ENCODE measurements at regions not wholly inside any gene's neighbourhood (a gene's known extent, or its start where the extent isn't known, plus 50 kb on each side); places are given as distances from the start of the nearest gene placed in this dataset.

DNA sequence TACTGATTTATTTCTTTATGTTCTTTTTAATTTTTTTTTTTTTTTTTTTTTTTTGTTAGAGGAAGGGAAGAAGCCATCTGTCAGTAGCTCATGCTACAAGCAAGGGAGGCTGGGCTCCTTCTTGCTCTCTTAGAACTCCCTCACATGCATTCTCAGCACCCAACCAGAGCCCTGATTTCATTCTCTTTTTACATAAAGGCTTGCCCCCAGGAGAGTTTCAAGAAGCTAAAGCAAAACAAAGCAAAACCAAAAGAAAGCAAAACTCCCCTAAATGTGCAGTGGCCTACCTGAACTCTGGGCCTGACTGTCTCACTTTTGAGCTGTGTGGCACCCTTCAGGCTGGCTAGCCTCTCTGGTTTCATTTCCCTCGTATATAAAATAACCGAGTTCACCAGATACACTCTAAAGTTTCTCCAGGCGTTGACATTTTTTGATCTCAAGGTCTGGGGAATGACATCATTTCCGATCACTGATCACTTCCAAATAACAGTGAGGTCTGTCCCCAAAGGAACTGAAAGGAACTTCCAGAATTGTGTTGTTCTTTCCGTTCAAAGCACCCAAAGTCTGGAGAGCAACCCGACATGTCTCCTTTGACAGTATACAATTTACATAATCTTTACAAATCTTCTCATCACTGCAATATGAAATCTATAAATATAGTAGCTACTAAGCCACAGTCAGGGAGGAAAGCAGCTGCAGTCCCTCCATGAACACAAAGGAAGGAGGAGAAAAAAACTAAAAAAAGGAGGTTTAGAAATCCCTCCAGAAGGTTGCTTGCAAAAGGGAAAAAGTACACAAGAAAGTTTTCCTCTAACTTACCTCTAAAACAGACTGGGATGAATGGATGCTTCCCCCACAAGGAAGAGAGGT is 145.6 kb upstream of the NCK2 start:
- Histone ChIP-seq H3K36me3 (replicated peaks; ENCODE audit: control insufficient read depth, insufficient read depth, low read length) (no peaks in the 10 kb centered on the region), H3K4me3 (ENCODE audit: insufficient read depth, low read depth, low read length) (no peak overlapping the region), H3K27me3 (ENCODE audit: control insufficient read depth, insufficient read depth, low read length) (no peaks in the 10 kb centered on the region)
- DNase-seq: no peak

DNA sequence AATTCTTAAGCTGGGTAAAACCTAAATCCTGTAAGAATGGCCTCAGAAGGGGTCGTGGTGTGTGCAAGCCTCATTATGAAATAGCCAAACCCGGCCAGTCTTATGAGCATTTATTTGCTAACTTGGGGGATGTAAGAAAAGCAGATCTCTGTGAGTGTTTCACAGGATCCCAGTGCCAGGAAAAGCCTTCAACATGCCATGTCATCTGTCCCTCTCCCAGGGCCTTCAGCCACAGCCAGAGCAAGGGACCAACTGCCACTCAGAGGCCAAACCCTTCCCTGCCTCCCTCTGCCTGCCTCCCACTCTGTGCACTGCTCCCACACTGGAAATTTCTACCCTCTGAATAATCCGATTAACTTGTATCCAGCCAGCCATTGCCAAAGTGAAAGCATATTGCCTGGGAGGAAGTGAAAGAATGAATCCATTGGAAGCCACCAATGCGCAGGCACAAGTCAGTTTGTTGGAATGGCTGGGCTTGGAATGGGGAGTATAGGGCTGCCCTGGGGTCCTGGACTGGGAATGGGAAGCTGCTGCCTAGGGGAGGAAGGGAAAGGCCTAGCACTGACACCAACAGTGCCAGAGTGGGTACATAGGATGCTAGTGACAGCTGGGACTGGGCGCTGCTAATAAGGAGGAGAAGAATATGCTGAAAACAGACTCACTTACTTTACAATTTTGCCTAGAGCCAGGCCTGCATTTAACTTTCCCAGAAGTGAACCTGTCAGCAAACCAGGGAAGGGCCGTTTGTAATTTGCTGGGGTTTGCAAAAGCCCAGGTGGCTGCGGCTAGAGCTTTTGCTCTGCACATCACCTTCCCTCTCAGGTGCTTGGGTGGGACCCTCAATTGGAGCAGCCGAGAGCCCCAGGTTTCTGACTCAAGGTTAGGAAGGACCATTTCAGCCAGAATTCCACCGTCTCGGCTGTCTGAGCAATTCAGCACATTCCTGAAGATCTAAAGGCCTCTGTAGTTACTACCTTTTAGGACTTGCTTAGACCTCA is 146.6 kb upstream of the NCK2 start:
- no peak for DNase-seq
- Histone ChIP-seq H3K4me3 (ENCODE audit: insufficient read depth, low read depth, low read length) (no peak overlapping the region), H3K36me3 (replicated peaks; ENCODE audit: control insufficient read depth, insufficient read depth, low read length) (no peaks in the 10 kb centered on the region), H3K27me3 (ENCODE audit: control insufficient read depth, insufficient read depth, low read length) (no peaks in the 10 kb centered on the region)

DNA sequence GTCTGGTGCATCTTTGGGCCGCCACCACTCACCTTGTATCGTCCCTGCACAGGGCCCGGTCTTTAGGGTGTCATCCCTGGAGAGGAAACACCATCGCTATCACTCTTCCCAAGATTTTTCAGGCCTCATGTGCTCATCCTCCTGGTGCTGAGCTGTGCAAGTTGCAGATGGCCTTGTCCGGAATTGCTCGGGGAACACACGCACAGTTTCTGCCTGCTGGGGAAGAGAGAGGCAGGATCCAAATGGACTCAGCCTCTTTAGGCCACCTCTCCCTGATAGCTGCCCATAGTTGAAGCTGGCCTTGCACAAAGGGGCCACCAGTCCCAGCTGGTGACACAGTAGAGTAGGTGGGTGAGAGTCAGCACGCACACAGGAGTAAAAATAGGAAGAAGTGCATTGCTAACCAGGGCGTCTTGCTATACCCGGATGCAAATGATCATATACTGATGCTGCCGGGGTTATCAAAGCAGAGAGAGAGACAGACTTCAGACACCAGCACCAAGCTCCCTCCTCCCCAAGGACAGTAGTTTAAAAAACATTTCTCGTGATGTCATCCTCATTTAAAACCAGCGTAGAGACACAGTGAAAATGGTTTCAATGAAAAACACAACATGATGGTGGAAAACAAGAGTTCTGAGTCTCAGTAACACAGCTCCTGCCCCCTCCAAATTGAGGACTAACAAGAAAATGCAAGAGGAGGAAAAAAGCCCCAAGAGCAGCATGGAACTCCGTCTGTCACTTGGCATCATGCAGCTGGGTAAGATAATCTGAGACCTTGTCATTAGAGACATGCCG is 147.5 kb upstream of the NCK2 start:
- no peaks in the 10 kb centered on the region for H3K36me3 ChIP-seq (replicated peaks; ENCODE audit: control insufficient read depth, insufficient read depth, low read length)
- H3K27me3 ChIP-seq (ENCODE audit: control insufficient read depth, insufficient read depth, low read length): no peaks in the 10 kb centered on the region
- no peak for DNase-seq
- H3K4me3 ChIP-seq (ENCODE audit: insufficient read depth, low read depth, low read length): no peak overlapping the region

DNA sequence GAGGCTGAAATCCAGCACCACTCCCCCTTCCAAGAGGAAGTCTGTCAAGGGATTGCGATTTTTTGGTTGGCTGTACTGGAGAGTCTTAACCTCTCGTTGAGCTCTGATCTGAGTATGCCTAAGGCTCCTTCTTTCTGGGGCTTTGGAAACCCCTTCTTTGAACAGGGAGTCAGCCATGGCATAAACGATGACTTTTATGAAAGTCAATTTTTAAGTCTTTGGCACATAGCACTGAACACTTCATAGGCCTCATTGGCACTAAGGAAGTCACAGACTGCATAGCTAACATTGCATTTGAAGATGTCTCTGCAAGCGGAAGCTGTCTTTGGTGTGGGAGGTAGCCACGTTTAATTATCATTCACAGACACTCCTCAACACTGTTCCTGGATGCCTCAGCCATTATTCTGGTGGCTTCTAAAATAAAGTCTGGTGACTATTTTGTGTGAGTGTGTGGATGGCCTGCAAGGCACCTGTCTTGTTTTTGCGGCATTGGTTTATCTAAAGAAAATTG is 148.2 kb upstream of the NCK2 start:
- H3K27me3 ChIP-seq (ENCODE audit: control insufficient read depth, insufficient read depth, low read length): no peaks in the 10 kb centered on the region
- no peak overlapping the region for H3K4me3 ChIP-seq (ENCODE audit: insufficient read depth, low read depth, low read length)
- no peak for DNase-seq
- no peaks in the 10 kb centered on the region for H3K36me3 ChIP-seq (replicated peaks; ENCODE audit: control insufficient read depth, insufficient read depth, low read length)

DNA sequence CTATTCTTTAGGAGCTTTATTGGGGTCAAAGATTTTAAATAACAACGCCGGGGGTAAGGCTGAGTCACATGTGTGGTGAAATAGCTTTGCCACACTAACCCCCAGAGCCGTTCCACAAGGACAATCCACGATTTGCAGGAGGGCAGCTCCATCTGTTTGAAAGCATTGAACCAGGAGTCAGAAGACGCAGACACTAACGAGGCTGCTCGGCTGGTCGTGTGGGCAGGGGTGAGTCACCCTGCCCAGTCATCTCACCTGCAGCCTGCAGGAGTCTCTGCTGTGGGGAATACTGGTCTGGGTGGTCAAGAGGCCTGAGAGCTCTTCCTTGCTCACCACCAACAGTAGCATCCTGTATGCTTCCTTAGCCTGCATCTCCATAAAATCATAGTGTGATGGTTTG is 149.2 kb upstream of the NCK2 start:
- Histone ChIP-seq H3K36me3 (replicated peaks; ENCODE audit: control insufficient read depth, insufficient read depth, low read length) (no peaks in the 10 kb centered on the region), H3K27me3 (ENCODE audit: control insufficient read depth, insufficient read depth, low read length) (no peaks in the 10 kb centered on the region), H3K4me3 (ENCODE audit: insufficient read depth, low read depth, low read length) (no peak overlapping the region)
- DNase-seq: no peak

DNA sequence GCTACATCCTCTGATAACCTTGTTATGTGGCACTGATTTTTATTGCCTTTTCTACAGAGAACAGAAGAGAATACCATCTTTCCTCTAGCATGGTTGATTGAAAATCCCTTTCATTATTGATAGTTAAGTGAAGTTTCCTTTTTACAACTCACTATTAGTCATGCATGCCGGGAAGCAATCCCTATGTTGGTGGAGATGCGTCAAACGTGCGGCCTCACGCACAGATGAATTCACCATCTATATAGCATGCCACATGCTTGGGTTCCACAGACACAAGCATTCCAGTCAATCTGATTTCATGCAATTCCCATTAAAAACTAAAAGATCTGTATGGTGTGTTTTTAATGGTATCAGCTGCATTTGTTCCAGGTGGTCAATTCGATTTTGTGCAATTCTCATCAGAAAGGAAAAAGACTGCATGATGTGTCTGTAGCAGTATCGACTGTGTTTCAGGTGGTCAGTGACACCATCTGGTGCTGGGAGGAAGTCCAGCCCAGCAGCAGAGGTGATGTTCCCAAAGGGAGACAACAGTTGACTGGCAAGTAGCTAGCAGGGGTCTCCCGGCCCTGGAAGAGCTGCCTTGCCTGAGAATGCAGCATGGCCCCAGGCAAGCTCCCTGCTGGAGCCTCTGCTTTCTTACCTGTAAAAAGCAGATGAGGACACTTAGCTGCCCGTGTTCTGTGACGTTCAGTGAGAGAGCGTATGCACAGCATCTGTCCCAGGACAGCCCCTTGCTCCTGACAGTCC is 151.3 kb upstream of the NCK2 start:
- no peak for DNase-seq
- Histone ChIP-seq H3K4me3 (ENCODE audit: insufficient read depth, low read depth, low read length) (no peak overlapping the region), H3K27me3 (ENCODE audit: control insufficient read depth, insufficient read depth, low read length) (no peaks in the 10 kb centered on the region), H3K36me3 (replicated peaks; ENCODE audit: control insufficient read depth, insufficient read depth, low read length) (no peaks in the 10 kb centered on the region)

DNA sequence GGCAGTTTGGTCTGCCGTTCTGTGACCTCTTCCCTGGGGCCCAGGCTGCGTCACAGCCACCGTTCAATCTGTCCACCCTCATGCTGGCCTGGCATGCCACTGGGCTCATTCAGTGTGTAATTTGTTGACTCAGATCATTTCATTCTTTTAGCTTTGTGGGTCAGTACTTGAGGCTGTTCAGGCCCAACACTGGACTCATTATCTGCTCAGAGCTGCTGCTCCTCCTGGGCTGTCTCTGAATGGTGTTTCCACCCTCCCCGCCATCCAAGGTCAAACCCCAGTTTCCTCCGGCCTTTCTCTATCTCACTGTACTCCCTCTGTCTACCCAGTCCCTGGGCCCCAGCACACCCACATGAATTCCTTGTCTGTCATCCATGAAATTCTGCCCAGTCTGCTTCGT is 152.4 kb upstream of the NCK2 start:
- Histone ChIP-seq H3K4me3 (ENCODE audit: insufficient read depth, low read depth, low read length) (no peak overlapping the region), H3K27me3 (ENCODE audit: control insufficient read depth, insufficient read depth, low read length) (no peaks in the 10 kb centered on the region), H3K36me3 (replicated peaks; ENCODE audit: control insufficient read depth, insufficient read depth, low read length) (no peaks in the 10 kb centered on the region)
- DNase-seq: no peak

DNA sequence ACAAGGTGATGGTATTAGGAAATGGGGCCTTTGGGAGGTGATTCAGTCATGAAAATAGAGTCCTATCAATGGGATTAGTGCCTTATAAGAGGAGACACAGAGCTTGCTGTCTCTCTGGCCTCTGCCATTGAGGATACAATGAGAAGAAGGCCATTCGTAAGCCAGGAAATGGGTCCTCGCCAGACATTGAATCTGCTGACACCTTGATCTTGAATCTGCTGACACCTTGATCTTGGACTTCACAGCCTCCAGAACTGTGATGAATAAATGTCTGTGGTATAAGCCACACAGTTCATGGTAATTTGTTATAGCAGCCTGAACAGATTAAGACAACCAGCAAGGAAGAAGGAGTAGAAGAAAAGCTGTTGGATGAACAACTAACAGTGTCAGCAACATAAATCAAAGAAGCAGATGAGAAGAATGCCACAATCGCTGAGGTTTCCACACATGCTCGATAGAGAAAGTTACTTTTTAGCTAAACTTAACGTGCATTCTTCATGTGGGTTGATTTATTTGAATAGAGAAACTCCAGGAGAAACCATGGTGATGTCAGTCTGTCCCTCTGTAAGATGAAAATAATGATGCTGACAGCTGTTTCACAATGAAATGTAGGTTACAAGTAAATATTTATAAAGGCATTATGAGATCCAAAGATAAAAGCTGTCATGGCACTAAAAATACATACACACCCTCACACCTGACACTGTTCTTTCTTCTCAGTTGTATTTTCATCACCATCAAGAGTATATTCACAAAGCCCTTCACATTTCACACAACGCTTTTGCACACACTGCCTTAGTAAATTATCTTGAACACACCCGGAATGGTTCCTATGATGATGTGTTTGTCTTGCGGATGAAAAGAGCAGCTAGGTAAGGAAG is 153.7 kb upstream of the NCK2 start:
- Histone ChIP-seq H3K36me3 (replicated peaks; ENCODE audit: control insufficient read depth, insufficient read depth, low read length) (no peaks in the 10 kb centered on the region), H3K27me3 (ENCODE audit: control insufficient read depth, insufficient read depth, low read length) (no peaks in the 10 kb centered on the region), H3K4me3 (ENCODE audit: insufficient read depth, low read depth, low read length) (no peak overlapping the region)
- DNase-seq: no peak

DNA sequence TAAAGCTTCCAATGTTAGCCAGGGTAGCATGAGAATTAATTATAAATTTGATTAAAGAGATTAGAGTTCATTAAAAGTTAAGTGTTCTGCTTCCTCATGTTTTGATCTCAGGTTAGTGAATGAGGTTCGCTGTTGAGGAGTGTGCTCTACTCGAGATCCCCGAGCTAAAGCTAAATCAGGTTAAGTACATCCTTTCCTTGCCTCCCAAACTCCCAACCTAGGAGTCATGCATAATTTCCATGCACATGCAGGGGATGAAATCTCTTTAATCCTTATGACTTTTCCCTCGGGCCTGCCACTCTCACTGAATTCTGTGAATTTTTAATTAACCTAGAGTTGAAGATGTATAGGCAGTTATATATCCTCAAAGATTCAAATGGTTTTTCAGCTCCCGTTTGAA is 156.1 kb upstream of the NCK2 start:
- no peaks in the 10 kb centered on the region for H3K36me3 ChIP-seq (replicated peaks; ENCODE audit: control insufficient read depth, insufficient read depth, low read length)
- no peak overlapping the region for H3K4me3 ChIP-seq (ENCODE audit: insufficient read depth, low read depth, low read length)
- DNase-seq: no peak
- H3K27me3 ChIP-seq (ENCODE audit: control insufficient read depth, insufficient read depth, low read length): no peaks in the 10 kb centered on the region

DNA sequence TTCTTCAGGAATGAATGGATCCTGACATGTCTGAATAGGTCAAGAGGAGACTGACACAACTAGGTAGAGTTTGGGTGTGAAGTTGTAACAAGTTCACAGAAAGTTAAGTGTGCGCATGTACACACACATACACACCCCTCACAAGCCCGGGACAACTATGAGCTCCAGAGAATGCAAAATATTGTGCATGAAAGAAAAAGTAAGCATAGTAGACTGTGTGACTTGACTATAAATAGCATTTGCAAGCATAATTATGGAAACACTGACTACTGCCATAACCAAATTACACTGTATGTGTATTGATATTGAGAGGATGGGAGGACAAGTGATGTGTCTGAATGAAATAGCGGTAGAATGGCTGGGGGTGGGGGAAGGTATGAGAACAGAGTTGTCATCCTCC is 157.1 kb upstream of the NCK2 start:
- H3K27me3 ChIP-seq (ENCODE audit: control insufficient read depth, insufficient read depth, low read length): no peaks in the 10 kb centered on the region
- H3K36me3 ChIP-seq (replicated peaks; ENCODE audit: control insufficient read depth, insufficient read depth, low read length): no peaks in the 10 kb centered on the region
- H3K4me3 ChIP-seq (ENCODE audit: insufficient read depth, low read depth, low read length): no peak overlapping the region
- DNase-seq: no peak

DNA sequence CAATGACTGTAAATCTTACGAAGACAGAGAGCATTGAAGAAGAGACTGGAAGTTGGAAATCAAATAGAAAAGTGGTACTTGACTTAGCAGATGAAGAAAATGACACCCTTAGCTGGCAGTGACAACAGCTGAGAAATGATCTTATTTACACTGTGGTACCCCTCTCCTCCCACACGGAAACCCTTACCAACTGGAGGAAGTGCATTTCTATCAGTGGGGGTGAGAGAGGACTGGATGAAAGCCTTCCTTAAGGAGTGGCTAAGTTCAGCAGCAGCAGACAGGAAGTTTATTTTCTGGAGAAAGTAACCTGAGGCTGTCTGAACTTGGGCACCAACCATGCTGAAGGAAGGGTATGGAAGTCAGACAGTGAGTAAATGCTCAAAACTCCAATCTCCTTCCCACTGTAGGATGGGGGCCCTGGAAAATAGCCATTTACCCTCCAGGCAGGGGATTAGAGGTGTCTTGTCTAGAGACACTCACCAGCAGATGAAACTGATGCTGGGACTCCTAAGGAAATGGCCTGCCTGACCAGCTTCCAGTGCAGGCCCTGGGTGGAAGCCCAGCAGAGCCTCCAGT is 160.2 kb upstream of the NCK2 start:
- Histone ChIP-seq H3K4me3 (ENCODE audit: insufficient read depth, low read depth, low read length) (no peak overlapping the region), H3K36me3 (replicated peaks; ENCODE audit: control insufficient read depth, insufficient read depth, low read length) (no peaks in the 10 kb centered on the region), H3K27me3 (ENCODE audit: control insufficient read depth, insufficient read depth, low read length) (no peaks in the 10 kb centered on the region)
- no peak for DNase-seq

DNA sequence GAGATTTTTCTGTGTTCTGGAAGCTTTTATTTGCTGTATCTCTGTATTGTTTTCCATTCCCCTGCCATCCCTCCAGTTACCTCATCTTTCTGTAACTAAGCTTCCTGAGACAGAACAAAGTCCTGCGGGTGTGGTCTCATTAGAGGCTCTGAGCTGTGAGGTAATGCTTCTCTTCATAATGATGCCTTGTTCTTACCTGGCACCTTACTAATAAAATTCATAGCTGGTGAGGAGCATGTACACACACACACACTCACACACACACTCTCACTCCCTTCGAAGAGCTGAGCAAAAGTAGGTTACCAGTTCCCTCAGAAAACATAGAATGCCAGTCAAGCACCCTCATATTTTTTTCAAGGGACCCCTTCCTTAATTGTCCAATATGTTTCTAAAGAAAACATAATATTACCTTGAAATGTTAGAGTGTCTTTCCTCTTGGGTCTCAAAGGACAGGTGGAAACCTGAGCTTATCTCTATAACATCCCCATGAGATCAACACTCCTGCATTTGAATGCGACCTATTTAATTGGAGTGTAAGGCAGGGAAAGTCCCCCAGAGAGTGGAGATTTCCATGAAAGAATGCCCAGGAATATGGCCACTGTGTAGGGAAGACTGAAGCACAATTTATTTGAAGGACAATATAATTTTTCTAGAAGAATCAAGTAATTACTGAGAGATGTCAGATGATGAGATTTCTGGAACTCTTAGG is 161.6 kb upstream of the NCK2 start:
- no peak for DNase-seq
- Histone ChIP-seq H3K4me3 (ENCODE audit: insufficient read depth, low read depth, low read length) (no peak overlapping the region), H3K36me3 (replicated peaks; ENCODE audit: control insufficient read depth, insufficient read depth, low read length) (no peaks in the 10 kb centered on the region), H3K27me3 (ENCODE audit: control insufficient read depth, insufficient read depth, low read length) (no peaks in the 10 kb centered on the region)
